HEK293T (cell line): ENCODE measurements at regions not wholly inside any gene's neighbourhood (a gene's known extent, or its start where the extent isn't known, plus 50 kb on each side); places are given as distances from the start of the nearest gene placed in this dataset.

Source experiments
- CTCF ChIA-PET: fragments of 350-600 bp; formaldehyde crosslinking; extraction: SDS; loops from one replicate; lab custom pipeline; 2021; ENCODE audit warnings: antibody characterized with exemption, inconsistent platforms; lab: Yijun Ruan, JAX
- POLR2A ChIA-PET: fragments of 350-600 bp; formaldehyde crosslinking; extraction: SDS; loops from one replicate; lab custom pipeline; 2020; ENCODE audit warnings: antibody characterized with exemption, inconsistent platforms; lab: Yijun Ruan, JAX
- DNase-seq: peaks from one replicate; pipeline ENCODE4 v3.0.0; 2012; ENCODE audit warnings: mixed read lengths; ENCODE audit errors: extremely low spot score
- ARNT ChIP-seq: fragments of 450-650 bp; IDR thresholded peaks from 2 replicates; pipeline ENCODE4 v1.6.1; 2017; ENCODE audit warnings: mild to moderate bottlenecking
- BHLHE40 ChIP-seq: fragments of 450-650 bp; IDR thresholded peaks from 2 replicates; pipeline ENCODE4 v1.6.1; 2016; ENCODE audit warnings: mild to moderate bottlenecking, moderate library complexity, borderline replicate concordance
- CTBP1 ChIP-seq: fragments of 450-650 bp; IDR thresholded peaks from 2 replicates; pipeline ENCODE4 v1.6.1; 2016; ENCODE audit warnings: borderline replicate concordance
- ELF4 ChIP-seq: fragments of 450-650 bp; IDR thresholded peaks from 2 replicates; pipeline ENCODE4 v1.6.1; 2017; ENCODE audit warnings: antibody characterized with exemption
- FOXA1 ChIP-seq: fragments of 450-650 bp; IDR thresholded peaks from 2 replicates; pipeline ENCODE4 v1.6.1; 2016; ENCODE audit warnings: mild to moderate bottlenecking
- FOXK2 ChIP-seq: fragments of 450-650 bp; IDR thresholded peaks from 2 replicates; pipeline ENCODE4 v1.6.1; 2016; ENCODE audit warnings: mild to moderate bottlenecking
- FOXM1 ChIP-seq: fragments of 450-650 bp; IDR thresholded peaks from 2 replicates; pipeline ENCODE4 v1.6.1; 2017; ENCODE audit warnings: mild to moderate bottlenecking, borderline replicate concordance
- HDGF ChIP-seq: fragments of 450-650 bp; IDR thresholded peaks from 2 replicates; pipeline ENCODE4 v1.6.1; 2017; ENCODE audit warnings: antibody characterized with exemption, borderline replicate concordance
- L3MBTL2 ChIP-seq: fragments of 450-650 bp; conservative IDR thresholded peaks from 2 replicates; pipeline ENCODE4 v1.6.1; 2016; ENCODE audit warnings: mild to moderate bottlenecking
- LEF1 ChIP-seq: fragments of 450-650 bp; IDR thresholded peaks from 2 replicates; pipeline ENCODE4 v1.6.1; 2017; ENCODE audit warnings: mild to moderate bottlenecking, borderline replicate concordance
- NFRKB ChIP-seq: fragments of 450-650 bp; IDR thresholded peaks from 2 replicates; pipeline ENCODE4 v1.6.1; 2016; ENCODE audit warnings: mild to moderate bottlenecking, moderate library complexity
- PKNOX1 ChIP-seq: fragments of 450-650 bp; IDR thresholded peaks from 2 replicates; pipeline ENCODE4 v1.6.1; 2016
- SP1 ChIP-seq: fragments of 450-650 bp; IDR thresholded peaks from 2 replicates; pipeline ENCODE4 v1.6.1; 2017
- SUZ12 ChIP-seq: fragments of 450-650 bp; IDR thresholded peaks from 2 replicates; pipeline ENCODE4 v1.6.1; 2016; ENCODE audit warnings: mild to moderate bottlenecking
- TARDBP ChIP-seq: fragments of 450-650 bp; IDR thresholded peaks from 2 replicates; pipeline ENCODE4 v1.6.1; 2016
- ZNF384 ChIP-seq: fragments of 450-650 bp; IDR thresholded peaks from 2 replicates; pipeline ENCODE4 v1.6.1; 2016

DNA sequence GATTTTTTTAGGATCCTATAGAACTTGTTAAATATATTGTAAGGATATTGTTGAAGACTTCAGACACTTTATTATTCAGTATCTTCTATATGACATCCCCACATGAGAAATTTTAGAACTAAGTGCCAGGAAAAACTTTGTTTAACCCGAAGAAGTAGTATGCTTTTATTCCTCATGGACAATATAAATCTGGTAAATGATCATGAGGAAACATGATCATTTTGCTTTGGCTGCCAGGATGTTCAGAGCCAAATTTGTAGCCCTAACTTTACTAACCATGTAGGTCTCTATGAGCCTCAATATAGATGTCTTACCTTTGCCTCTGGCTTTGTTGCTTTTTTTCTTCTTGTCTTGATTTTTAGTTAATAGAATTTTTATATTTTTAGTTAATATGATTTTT, 77.8 kb upstream of the TEX13D start:
- DNase-seq, result no peak
- POLR2A ChIA-PET, result no interaction called here
- no peak for TF ChIP-seq ELF4
- no peak for TF ChIP-seq PKNOX1
- TF ChIP-seq SUZ12, result no peak
- no peak for TF ChIP-seq FOXM1
- no peak for TF ChIP-seq BHLHE40
- TF ChIP-seq HDGF, result no peak
- no peak for TF ChIP-seq FOXA1
- no peak for TF ChIP-seq SP1
- no peak for TF ChIP-seq L3MBTL2
- TF ChIP-seq ZNF384, result no peak
- no peak for TF ChIP-seq LEF1
- no peak for TF ChIP-seq TARDBP
- TF ChIP-seq ARNT, result no peak
- TF ChIP-seq FOXK2, result no peak
- TF ChIP-seq CTBP1, result no peak
- TF ChIP-seq NFRKB, result no peak
- CTCF ChIA-PET, result no interaction called here

GRCh38 chrX:124256216-124256615, 76.2 kb upstream of the TEX13D start:
- POLR2A ChIA-PET, result no interaction called here
- DNase-seq, result no peak
- no peak for TF ChIP-seq L3MBTL2
- TF ChIP-seq TARDBP, result no peak
- TF ChIP-seq SUZ12, result no peak
- CTCF ChIA-PET, result interaction anchor here (0.5 kb wide), 1 partner anchor 158 kb away, joined by 5 read pairs; no protein-coding TSS in a partner anchor

GRCh38 chrX:124256629-124257380, 75.7 kb upstream of the TEX13D start:
- no peak for TF ChIP-seq FOXM1
- TF ChIP-seq FOXA1, result no peak
- ChIA-PET CTCF (interaction anchor here (0.5 kb wide), 1 partner anchor 159 kb away, joined by 5 read pairs; no protein-coding TSS in a partner anchor), POLR2A (no interaction called here)
- no peak for DNase-seq

DNA sequence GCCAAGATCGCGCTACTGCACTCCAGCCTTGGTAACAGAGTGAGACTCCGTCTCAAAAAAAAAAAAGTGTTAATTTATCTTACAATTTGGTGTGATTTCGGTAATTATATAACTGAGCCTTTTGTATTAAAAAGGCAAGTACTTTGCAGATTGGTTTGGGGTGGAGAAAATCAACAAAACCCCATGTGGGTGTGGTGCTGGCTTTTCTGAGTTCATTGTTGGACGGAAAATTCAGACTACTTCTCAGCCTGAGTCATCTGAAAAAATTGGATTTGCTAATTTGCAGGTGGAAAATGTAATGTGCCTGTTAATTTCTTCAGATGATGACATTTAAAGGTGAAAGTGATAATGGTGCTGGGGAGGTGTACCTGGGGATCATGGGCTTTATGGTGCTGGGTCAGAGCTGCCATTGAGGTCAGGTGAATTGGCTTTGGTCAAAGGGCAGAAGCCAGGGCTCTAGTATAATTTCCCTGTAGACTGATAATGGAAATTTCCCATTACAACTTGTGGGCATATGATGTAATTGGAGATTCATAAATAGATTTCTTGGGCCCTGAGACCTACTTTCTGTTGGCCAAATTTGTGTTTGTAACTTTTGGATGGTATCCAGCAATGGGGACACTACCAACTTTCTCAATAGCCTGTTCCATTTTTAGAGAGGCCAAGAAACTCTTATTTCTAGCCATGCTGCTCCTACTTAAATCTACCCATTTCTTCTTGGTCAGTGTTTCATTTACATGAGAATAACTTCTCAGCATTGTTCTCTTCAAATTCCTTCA, 74.3 kb upstream of the TEX13D start:
- ChIA-PET CTCF (interaction anchor here (0.6 kb wide), 1 partner anchor 167 kb away, joined by 3 read pairs; no protein-coding TSS in a partner anchor), POLR2A (no interaction called here)
- TF ChIP-seq SP1 (no peak), SUZ12 (no peak), FOXA1 (no peak), L3MBTL2 (no peak), PKNOX1 (no peak), BHLHE40 (no peak), FOXM1 (no peak), ZNF384 (no peak), ARNT (no peak), NFRKB (no peak), ELF4 (no peak), HDGF (no peak), TARDBP (no peak), FOXK2 (no peak)
- no peak for DNase-seq

DNA sequence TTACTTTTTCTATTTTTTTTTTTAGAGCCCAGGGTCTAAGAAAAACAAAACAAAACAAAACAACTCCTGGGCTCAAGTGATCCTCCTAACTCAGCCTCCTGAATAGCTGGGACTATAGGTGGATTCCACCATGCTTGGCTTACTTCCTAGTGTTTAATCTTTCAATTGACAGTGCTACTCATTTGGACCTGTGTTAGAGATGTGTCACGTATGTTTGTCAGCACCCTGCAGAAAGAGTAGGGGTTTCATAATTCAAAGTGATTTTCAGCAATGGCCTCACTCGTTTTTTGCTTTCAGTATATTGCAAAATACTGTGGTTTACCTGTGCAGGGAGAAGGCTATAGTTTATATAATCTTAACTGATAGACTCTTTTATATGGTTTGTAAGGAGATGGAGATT, 71.6 kb upstream of the TEX13D start:
- POLR2A ChIA-PET, result no interaction called here
- CTCF ChIA-PET, result no interaction called here

GRCh38 chrX:124263743-124264142, 68.7 kb upstream of the TEX13D start:
- TF ChIP-seq ZNF384 (no peak), TARDBP (no peak), ELF4 (no peak), NFRKB (no peak), FOXA1 (no peak), L3MBTL2 (no peak), SUZ12 (no peak), FOXK2 (no peak), PKNOX1 (no peak), SP1 (no peak), LEF1 (no peak), ARNT (no peak), BHLHE40 (no peak), FOXM1 (no peak), CTBP1 (no peak), HDGF (no peak)
- no peak for DNase-seq
- ChIA-PET POLR2A (no interaction called here), CTCF (no interaction called here)

More for the DNA sequence above, 71.6 kb upstream of the TEX13D start:
- no peak for DNase-seq
- TF ChIP-seq BHLHE40 (no peak), CTBP1 (no peak), PKNOX1 (no peak), FOXM1 (no peak), FOXA1 (no peak), L3MBTL2 (no peak)
